OCI-LY3 (cell line): ENCODE measurements at regions not wholly inside any gene's neighbourhood (a gene's known extent, or its start where the extent isn't known, plus 50 kb on each side); places are given as distances from the start of the nearest gene placed in this dataset.
"Not testable (repeated sequence)": the region's sequence is repeated elsewhere in the genome, so short reads cannot be mapped to it uniquely, and the experiment has no call there.

Source experiments
- CTCF ChIP-seq: fragments of 200-600, 300-600 bp; sonication (generic); IDR thresholded peaks from 2 replicates; pipeline ENCODE4 v1.5.1; 2014; ENCODE audit warnings: antibody characterized with exemption, low read length, low read depth
- EZH2phosphoT487 ChIP-seq: fragments of 200-600 bp; shearing (Covaris generic); IDR thresholded peaks from 2 replicates; pipeline ENCODE4 v1.6.1; 2018; ENCODE audit warnings: antibody characterized with exemption, mixed run types, low read depth

- TF ChIP-seq CTCF, EZH2phosphoT487: not testable (repeated sequence)
Measured at GRCh38 chr10:81264991-81265390, 610.0 kb upstream of the NRG3 start.
